Central memory CD8-positive, alpha-beta T cell (primary cell): ENCODE measurements at regions not wholly inside any gene's neighbourhood (a gene's known extent, or its start where the extent isn't known, plus 50 kb on each side); places are given as distances from the start of the nearest gene placed in this dataset.

Source experiments
- ATAC-seq: fragments of 150-1000 bp; cut with Tn5 transposase; replicated peaks from 2 replicates; pipeline ENCODE4 v1.10.0; 2022; ENCODE audit warnings: mild to moderate bottlenecking, moderate FRiP score, moderate number of reproducible peaks; ENCODE audit not compliant: poor library complexity, severe bottlenecking; ENCODE audit errors: extremely low read depth
- DNase-seq, 2 donors: peaks; one replicate each; pipeline ENCODE4 v3.0.0; 2021; ENCODE audit warnings: low spot score in 2 of 2
- H3K27ac Mint-ChIP-seq: one replicate; pipeline ENCODE4 v1.8.0; 2022; ENCODE audit warnings: low read depth, mild to moderate bottlenecking, moderate library complexity, mixed read lengths
- H3K27me3 Mint-ChIP-seq: one replicate; pipeline ENCODE4 v1.8.0; 2022; ENCODE audit warnings: mixed read lengths
- H3K36me3 Mint-ChIP-seq: one replicate; pipeline ENCODE4 v1.8.0; 2022; ENCODE audit warnings: mild to moderate bottlenecking, moderate library complexity, mixed read lengths; ENCODE audit not compliant: insufficient read depth
- H3K4me1 Mint-ChIP-seq: one replicate; pipeline ENCODE4 v1.8.0; 2022; ENCODE audit warnings: mixed read lengths
- H3K4me3 Mint-ChIP-seq: one replicate; pipeline ENCODE4 v1.8.0; 2022; ENCODE audit warnings: mild to moderate bottlenecking, moderate library complexity, mixed read lengths
- H3K9me3 Mint-ChIP-seq: one replicate; pipeline ENCODE4 v1.8.0; 2022; ENCODE audit warnings: mixed read lengths

DNA sequence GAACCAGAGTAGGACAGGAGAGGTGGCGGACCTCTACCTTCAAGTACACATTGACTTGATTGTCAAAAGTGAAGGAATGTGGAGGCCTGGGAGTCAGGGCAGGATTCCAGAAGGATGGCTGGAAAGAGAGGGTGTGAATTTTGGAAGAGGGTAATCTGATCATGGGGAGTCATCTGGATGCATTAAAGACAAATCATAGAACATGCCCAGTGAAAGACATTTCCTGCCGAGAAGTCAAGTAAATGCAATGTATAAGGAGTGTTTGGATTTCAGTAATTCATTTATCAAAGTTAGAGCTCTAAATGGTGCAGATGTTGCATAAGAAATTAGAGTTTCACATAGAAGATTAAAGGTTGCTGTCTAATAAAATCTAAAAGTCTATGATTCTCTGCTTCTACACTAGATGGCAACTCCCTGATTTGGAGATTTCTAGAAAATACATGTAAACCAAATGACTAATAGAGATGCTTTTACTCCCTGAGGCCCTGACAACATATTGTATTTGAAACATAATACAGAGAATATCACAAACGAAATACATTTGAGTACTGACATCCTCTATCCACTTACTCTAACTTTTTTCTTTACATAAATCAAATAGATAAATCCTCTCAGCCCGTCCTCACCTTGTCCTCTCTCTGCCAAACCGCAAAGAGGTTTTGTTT is 91.3 kb downstream of the KCNA5 start:
- DNase-seq (no peak), ATAC-seq (no peak)
- H3K27ac Mint-ChIP-seq = no peak overlapping the region

DNA sequence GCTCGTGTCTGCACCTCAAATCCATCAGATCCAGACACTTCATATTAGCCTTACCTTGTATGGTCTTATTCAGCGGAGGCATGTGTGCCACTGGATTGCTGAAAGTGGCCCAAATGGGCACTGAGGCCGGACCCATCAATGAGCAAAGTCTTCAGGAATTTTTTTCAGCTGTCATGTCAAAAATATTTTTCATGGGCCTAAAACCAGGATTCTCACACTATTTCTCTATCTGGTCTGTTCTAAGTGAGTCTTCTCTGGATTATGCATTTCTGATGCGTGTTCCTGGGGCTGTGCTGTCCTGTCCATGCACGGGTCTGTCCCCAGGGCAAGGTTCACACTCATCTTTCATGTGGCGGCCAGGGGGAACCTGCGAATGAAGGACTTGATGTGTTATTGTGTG is 94.6 kb downstream of the KCNA5 start:
- peaks cover 61% of the 10 kb centered on the region for H3K27me3 Mint-ChIP-seq
- no peaks in the 10 kb centered on the region for H3K9me3 Mint-ChIP-seq
- ATAC-seq = no peak
- no peak overlapping the region for H3K27ac Mint-ChIP-seq
- H3K4me3 Mint-ChIP-seq = no peak overlapping the region
- H3K4me1 Mint-ChIP-seq = no peaks in the 10 kb centered on the region
- H3K36me3 Mint-ChIP-seq = no peaks in the 10 kb centered on the region
- DNase-seq = no peak

More for the DNA sequence above, 91.3 kb downstream of the KCNA5 start:
- Mint-ChIP-seq H3K4me3 (no peak overlapping the region), H3K27me3 (peaks cover 67% of the 10 kb centered on the region), H3K9me3 (no peaks in the 10 kb centered on the region), H3K36me3 (no peaks in the 10 kb centered on the region), H3K4me1 (no peaks in the 10 kb centered on the region)

DNA sequence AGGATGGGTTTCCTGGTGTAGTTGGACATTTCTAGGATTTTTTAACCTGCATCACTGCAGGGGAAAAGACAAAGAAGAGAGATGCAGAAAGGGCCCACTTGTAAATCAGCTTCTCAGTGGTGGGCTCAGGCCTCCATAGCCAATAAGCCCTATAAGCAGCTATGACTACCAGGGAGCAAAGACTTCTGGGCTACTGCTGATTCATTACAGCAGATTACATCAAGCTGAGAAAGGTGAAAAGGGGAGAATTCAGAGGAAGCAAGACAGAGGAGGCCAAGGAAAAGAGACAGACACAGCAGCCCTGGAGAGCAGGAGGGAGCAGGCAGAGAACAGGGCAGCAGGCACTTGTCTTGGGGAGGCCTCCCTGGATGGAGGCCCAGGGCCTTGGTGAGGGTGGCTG is 95.2 kb downstream of the KCNA5 start:
- DNase-seq = no peak
- H3K4me1 Mint-ChIP-seq = no peaks in the 10 kb centered on the region
- no peak overlapping the region for H3K27ac Mint-ChIP-seq
- H3K9me3 Mint-ChIP-seq = peaks cover under 1% of the 10 kb centered on the region
- H3K27me3 Mint-ChIP-seq = peaks cover 60% of the 10 kb centered on the region
- H3K36me3 Mint-ChIP-seq = no peaks in the 10 kb centered on the region
- ATAC-seq = no peak
- no peak overlapping the region for H3K4me3 Mint-ChIP-seq

DNA sequence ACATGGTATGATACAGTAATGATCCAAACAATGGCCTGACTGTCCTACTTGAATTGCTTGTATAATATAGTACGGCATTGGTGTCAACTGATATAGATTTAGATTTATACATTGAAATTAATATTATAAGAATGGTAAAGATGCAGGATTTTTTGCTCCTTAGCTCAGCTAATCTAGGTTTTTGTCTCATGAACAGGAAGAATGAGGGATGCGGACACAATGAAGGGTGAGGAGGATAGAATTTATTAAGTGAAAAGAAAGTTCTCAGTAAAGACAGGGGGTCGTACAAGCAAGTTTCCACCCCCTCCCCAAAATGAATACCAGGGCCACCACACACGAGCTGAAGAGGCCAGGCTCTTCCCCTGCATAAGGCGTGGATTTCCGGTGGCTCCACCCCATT is 96.1 kb downstream of the KCNA5 start:
- H3K27ac Mint-ChIP-seq = no peak overlapping the region
- peaks cover 54% of the 10 kb centered on the region for H3K27me3 Mint-ChIP-seq
- DNase-seq = no peak
- no peaks in the 10 kb centered on the region for H3K4me1 Mint-ChIP-seq
- H3K9me3 Mint-ChIP-seq = peaks cover 6% of the 10 kb centered on the region
- no peak for ATAC-seq
- H3K36me3 Mint-ChIP-seq = no peaks in the 10 kb centered on the region
- H3K4me3 Mint-ChIP-seq = no peak overlapping the region

DNA sequence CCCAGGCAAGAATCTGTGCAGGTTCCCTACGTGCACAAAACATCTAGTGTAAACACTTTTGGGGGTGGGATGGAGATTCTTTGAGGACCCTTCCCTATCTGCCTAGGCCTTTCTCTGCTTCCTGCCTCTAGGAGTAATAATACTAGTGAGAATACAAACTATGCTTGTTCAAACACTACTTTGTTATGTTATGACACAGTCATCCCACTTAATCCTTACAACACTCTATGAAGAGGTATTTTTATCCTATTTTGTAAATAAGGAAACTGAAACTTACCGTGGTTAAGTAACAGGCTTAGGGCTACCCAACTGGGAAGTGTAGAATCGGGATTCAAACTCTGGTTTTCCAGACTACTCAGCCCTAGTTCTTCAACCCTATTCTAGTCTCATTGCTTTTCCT is 96.5 kb downstream of the KCNA5 start:
- Mint-ChIP-seq H3K4me1 (no peaks in the 10 kb centered on the region), H3K9me3 (peaks cover 6% of the 10 kb centered on the region), H3K27me3 (peaks cover 49% of the 10 kb centered on the region), H3K36me3 (no peaks in the 10 kb centered on the region), H3K4me3 (no peak overlapping the region), H3K27ac (no peak overlapping the region)
- no peak for DNase-seq
- ATAC-seq = no peak

DNA sequence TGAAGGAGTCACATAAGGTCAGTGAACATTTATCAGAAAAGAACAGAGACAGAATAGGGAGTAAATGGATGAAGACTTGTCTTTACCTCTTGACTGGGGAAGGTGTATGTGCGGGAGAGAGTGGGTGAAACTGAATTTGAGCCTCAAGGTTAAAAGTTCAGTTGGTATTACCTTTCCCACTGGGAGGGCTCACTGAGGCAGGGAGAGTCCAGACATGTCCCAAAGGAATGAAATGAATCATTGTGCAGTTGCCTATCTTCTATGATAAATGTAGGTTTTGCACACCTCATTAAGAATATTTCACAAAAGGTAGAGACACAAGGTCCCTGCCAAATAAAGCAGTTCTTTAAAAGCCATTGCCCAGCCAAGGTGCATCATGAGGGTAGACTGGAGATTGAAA is 105.2 kb downstream of the KCNA5 start:
- H3K4me3 Mint-ChIP-seq = no peak overlapping the region
- no peak overlapping the region for H3K27ac Mint-ChIP-seq

DNA sequence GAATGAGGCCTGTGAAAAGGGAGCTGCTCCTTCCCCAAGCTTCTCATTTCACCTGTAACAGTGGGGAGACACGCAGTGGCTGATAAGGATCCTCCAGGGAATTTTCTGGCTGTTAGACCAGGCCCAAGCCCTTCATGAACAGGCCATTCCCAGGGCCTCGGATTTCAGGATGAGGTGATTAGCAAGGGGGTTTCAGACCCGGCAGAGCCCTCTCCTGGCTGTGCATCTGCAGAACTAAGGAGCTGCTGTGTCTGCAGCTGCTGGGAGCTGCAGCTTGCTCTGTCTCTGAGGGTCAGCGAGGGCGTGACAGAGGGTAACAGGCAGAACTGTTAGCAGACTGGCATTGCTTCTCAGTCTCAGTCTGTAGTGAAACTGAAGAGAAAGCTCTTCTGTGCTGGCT is 110.4 kb downstream of the KCNA5 start:
- Mint-ChIP-seq H3K4me3 (no peak overlapping the region), H3K27me3 (peaks cover 38% of the 10 kb centered on the region), H3K9me3 (peaks cover 6% of the 10 kb centered on the region), H3K27ac (no peak overlapping the region), H3K36me3 (no peaks in the 10 kb centered on the region), H3K4me1 (no peaks in the 10 kb centered on the region)
- no peak for DNase-seq
- ATAC-seq = no peak

More for the DNA sequence above, 105.2 kb downstream of the KCNA5 start:
- Mint-ChIP-seq H3K27me3 (peaks cover 54% of the 10 kb centered on the region), H3K9me3 (peaks cover 10% of the 10 kb centered on the region), H3K36me3 (peaks cover 2% of the 10 kb centered on the region), H3K4me1 (no peaks in the 10 kb centered on the region)
- DNase-seq (no peak), ATAC-seq (no peak)

DNA sequence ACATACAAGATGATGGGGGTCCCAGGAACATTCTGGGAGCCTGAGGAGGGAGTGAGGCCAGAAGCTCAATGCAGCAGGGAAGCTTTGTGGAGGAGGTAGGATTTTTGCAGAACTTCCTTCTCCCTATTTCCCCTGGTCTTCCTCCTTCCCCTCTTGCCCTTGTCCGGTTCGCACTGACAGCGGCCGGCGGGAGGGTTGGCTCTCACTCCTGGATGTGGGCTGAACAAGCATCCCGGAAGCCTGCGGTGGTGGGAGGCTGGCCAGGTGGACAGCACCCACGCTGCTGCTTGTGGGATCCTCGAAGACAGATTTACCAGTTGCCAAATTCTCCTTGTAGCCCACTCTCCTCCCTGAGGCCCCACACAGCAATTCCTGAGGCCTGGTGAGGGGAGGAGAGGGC is 112.2 kb downstream of the KCNA5 start:
- no peak overlapping the region for H3K27ac Mint-ChIP-seq
- no peaks in the 10 kb centered on the region for H3K4me1 Mint-ChIP-seq
- DNase-seq = no peak
- H3K4me3 Mint-ChIP-seq = no peak overlapping the region
- H3K36me3 Mint-ChIP-seq = no peaks in the 10 kb centered on the region
- H3K9me3 Mint-ChIP-seq = peaks cover under 1% of the 10 kb centered on the region
- no peak for ATAC-seq
- H3K27me3 Mint-ChIP-seq = peaks cover 26% of the 10 kb centered on the region

DNA sequence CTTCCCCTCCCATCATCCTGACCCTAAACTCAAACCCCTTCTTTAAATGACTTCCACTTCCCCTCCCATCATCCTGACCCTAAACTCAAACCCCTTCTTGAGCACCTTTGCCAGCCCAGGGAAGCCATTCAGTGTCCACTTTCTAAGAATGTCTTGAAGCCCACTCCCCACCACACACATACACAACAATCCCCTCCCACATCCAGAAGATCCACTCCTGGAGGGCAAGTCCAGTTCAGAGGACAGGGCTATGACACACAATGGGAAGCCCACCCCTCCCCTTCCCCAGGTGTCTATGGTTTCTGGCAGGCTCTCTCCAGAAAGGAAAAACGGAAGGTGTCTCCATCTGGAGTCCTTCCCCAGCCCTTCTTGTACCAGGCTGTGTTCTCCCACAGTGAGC is 117.1 kb downstream of the KCNA5 start:
- ATAC-seq (no peak), DNase-seq (no peak)
- Mint-ChIP-seq H3K27ac (no peak overlapping the region), H3K36me3 (no peaks in the 10 kb centered on the region), H3K27me3 (no peaks in the 10 kb centered on the region), H3K4me3 (no peak overlapping the region), H3K9me3 (no peaks in the 10 kb centered on the region), H3K4me1 (no peaks in the 10 kb centered on the region)

DNA sequence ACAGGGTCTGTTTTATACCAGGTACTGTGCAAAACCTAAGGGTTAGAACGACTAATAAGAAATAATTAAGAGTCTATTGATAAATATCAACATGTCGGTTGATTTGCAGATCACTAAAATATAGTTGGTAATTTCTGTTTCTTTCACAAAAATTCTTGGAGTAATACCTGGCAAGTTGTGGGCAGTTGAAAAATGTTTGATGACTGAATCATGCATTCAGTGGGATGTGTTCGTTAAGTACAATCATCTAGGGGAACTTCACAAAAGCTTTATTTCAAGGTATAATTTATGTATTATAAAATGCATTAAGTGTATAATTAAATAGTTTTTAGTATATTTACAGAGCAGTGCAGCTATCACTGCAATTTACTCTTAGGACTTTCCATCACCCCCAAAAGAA is 120.0 kb downstream of the KCNA5 start:
- no peak overlapping the region for H3K27ac Mint-ChIP-seq
- no peak overlapping the region for H3K4me3 Mint-ChIP-seq
- no peaks in the 10 kb centered on the region for H3K27me3 Mint-ChIP-seq
- DNase-seq (no peak), ATAC-seq (no peak)
- no peaks in the 10 kb centered on the region for H3K9me3 Mint-ChIP-seq
- no peaks in the 10 kb centered on the region for H3K4me1 Mint-ChIP-seq
- no peaks in the 10 kb centered on the region for H3K36me3 Mint-ChIP-seq

DNA sequence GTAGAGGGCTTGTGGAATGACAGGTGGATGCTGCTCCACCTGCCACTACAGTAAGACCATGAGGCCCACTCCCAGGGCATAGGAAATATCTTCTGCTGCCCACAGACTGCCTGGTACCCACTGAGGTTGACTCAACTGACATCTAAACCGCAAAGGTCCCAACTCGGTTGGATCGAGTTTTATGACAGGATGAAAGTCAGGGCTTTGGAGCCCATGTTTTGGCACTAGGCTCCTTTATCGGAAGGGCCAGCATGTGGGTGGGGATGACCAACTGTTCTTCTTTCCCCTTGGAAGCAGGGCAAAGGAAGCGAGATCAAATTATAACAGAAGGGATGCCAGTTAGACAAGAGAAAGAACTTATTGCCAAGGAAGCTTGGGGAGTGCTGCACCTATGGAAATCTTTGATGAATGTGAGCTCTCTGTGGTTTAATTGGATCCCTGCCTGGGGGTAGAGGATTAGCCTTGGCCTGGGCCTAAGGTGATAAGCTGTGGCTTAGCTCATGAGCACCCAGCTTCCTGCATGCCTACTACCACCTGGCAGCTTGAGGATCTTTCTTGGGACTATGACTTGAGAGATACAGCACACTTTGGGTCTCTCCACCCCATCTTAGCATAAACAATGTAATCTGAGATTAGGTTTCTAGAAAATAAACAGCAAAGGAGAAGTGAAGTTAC is 121.8 kb downstream of the KCNA5 start:
- Mint-ChIP-seq H3K4me1 (no peaks in the 10 kb centered on the region), H3K36me3 (no peaks in the 10 kb centered on the region), H3K27me3 (no peaks in the 10 kb centered on the region), H3K4me3 (no peak overlapping the region), H3K9me3 (no peaks in the 10 kb centered on the region), H3K27ac (no peak overlapping the region)
- ATAC-seq (no peak), DNase-seq (no peak)

DNA sequence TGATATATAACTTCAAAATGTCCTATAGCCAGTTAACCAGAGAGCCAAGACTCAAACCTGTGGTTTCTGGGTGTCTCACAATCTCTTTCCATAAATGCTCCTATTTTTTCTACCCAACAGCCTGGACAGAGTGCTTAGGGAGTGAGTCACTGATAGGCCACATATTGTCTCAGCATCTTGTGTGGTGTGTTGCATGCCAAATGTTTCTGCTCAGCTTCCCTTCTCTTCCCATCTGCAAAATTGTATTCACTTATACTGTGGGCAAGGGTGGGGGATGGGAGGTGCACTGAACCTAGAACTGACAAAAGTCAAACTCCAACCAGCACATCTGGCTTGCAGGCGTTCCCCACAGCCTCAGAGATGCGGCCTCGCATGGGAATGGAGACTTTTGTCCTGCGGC is 123.3 kb downstream of the KCNA5 start:
- no peaks in the 10 kb centered on the region for H3K4me1 Mint-ChIP-seq
- no peaks in the 10 kb centered on the region for H3K9me3 Mint-ChIP-seq
- no peak overlapping the region for H3K4me3 Mint-ChIP-seq
- DNase-seq = no peak
- H3K36me3 Mint-ChIP-seq = no peaks in the 10 kb centered on the region
- H3K27ac Mint-ChIP-seq = no peak overlapping the region
- H3K27me3 Mint-ChIP-seq = peaks cover 1% of the 10 kb centered on the region
- ATAC-seq = no peak

DNA sequence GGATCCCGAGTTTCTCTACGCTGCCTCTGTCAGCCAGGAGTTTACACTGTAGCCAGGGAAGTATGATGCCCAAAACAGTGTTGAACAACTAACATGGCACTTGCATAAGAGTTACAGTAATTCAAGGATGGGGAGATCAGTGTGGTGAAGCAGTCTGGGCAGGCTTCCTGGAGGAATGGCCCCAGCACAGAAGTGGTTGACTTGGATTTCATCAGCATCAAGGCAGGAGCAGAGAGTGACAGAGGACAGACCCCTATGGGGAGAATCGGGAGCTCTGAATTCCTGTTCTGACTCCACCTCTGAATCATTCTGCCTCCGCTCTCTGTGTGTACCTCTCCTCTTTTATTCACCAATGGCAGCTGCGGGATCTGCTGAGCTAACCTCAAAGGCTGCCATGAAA is 124.5 kb downstream of the KCNA5 start:
- H3K27me3 Mint-ChIP-seq = peaks cover 13% of the 10 kb centered on the region
- ATAC-seq = no peak
- no peaks in the 10 kb centered on the region for H3K9me3 Mint-ChIP-seq
- H3K27ac Mint-ChIP-seq = no peak overlapping the region
- H3K4me3 Mint-ChIP-seq = no peak overlapping the region
- DNase-seq = no peak
- H3K36me3 Mint-ChIP-seq = no peaks in the 10 kb centered on the region
- no peaks in the 10 kb centered on the region for H3K4me1 Mint-ChIP-seq
